Peyer's patch (tissue), 4 donors: ENCODE measurements at regions not wholly inside any gene's neighbourhood (a gene's known extent, or its start where the extent isn't known, plus 50 kb on each side); places are given as distances from the start of the nearest gene placed in this dataset.

Experiments used
- DNase-seq, 3 donors: peaks; one replicate each; pipeline ENCODE4 v3.0.0-alpha.2; 2017 to 2019
- H3K27ac ChIP-seq, 4 donors: fragments of 200-600 bp; sonication (generic); one replicate each; pipeline ENCODE4 v1.5.1; 2016 to 2019
- H3K27me3 ChIP-seq, 2 donors: fragments of 200-600 bp; sonication (generic); one replicate each; pipeline ENCODE4 v1.5.1; 2019
- H3K36me3 ChIP-seq, 3 donors: fragments of 200-600 bp; sonication (generic); one replicate each; pipeline ENCODE4 v1.5.1; 2016 to 2019
- H3K4me1 ChIP-seq, 4 donors: fragments of 200-600 bp; sonication (generic); one replicate each; pipeline ENCODE4 v1.5.1; 2016 to 2019
- H3K4me3 ChIP-seq, 4 donors: fragments of 200-600 bp; sonication (generic); 1 replicate in 3 of 4; 2 replicates in 1 of 4; pipeline ENCODE4 v1.5.1; 2016 to 2019; ENCODE audit warnings: mild to moderate bottlenecking in 1 of 4
- H3K9me3 ChIP-seq, 4 donors: fragments of 200-600 bp; sonication (generic); one replicate each; pipeline ENCODE4 v1.5.1; 2016 to 2019; ENCODE audit warnings: mild to moderate bottlenecking in 1 of 4
- CTCF ChIP-seq, 6 experiments: fragments of 450-650 bp in 4 of 6; fragments of 200-600 bp in 2 of 6; sonication (generic) in 1 of 6; IDR thresholded peaks; one replicate each; pipeline ENCODE4 v1.5.1; 2017 to 2019; ENCODE audit warnings: antibody characterized with exemption in 6 of 6, mild to moderate bottlenecking in 3 of 6, moderate library complexity in 1 of 6
- POLR2A ChIP-seq, 2 donors: fragments of 450-650 bp; IDR thresholded peaks; one replicate each; pipeline ENCODE4 v1.5.1; 2017; ENCODE audit warnings: antibody characterized with exemption in 2 of 2, mild to moderate bottlenecking in 2 of 2, moderate library complexity in 2 of 2

- no peaks in the 10 kb centered on the region for H3K4me1 ChIP-seq
- H3K27ac ChIP-seq: no peak overlapping the region
- H3K36me3 ChIP-seq: no peaks in the 10 kb centered on the region
- no peak for DNase-seq
- TF ChIP-seq POLR2A (IDR thresholded peaks at IDR 0.05) (no peak), CTCF (IDR thresholded peaks at IDR 0.05) (no peak)
- H3K9me3 ChIP-seq: no peaks in the 10 kb centered on the region
- H3K4me3 ChIP-seq: no peak overlapping the region
- H3K27me3 ChIP-seq: no peaks in the 10 kb centered on the region
These were observed 151.7 kb upstream of the MIR17HG start for GRCh38 chr13:91195789-91196188.

GRCh38 chr13:91196958-91197357 lies 150.5 kb upstream of the MIR17HG start:
- Histone ChIP-seq H3K27me3 (no peaks in the 10 kb centered on the region), H3K4me3 (no peak overlapping the region), H3K36me3 (no peaks in the 10 kb centered on the region), H3K4me1 (no peaks in the 10 kb centered on the region), H3K27ac (no peak overlapping the region), H3K9me3 (no peaks in the 10 kb centered on the region)
- no peak for DNase-seq
- TF ChIP-seq CTCF (IDR thresholded peaks at IDR 0.05) (no peak), POLR2A (IDR thresholded peaks at IDR 0.05) (no peak)

GRCh38 chr13:91199866-91200265 lies 147.6 kb upstream of the MIR17HG start:
- Histone ChIP-seq H3K36me3 (no peaks in the 10 kb centered on the region), H3K4me1 (no peaks in the 10 kb centered on the region), H3K4me3 (no peak overlapping the region), H3K27ac (no peak overlapping the region), H3K27me3 (no peaks in the 10 kb centered on the region), H3K9me3 (no peaks in the 10 kb centered on the region)
- no peak for TF ChIP-seq CTCF (IDR thresholded peaks at IDR 0.05)
- TF ChIP-seq POLR2A (IDR thresholded peaks at IDR 0.05): no peak
- no peak for DNase-seq

- no peaks in the 10 kb centered on the region for H3K27me3 ChIP-seq
- no peak overlapping the region for H3K27ac ChIP-seq
- no peaks in the 10 kb centered on the region for H3K9me3 ChIP-seq
- no peak overlapping the region for H3K4me3 ChIP-seq
- H3K36me3 ChIP-seq: no peaks in the 10 kb centered on the region
- DNase-seq: no peak
- TF ChIP-seq POLR2A (IDR thresholded peaks at IDR 0.05) (no peak), CTCF (IDR thresholded peaks at IDR 0.05) (no peak)
- H3K4me1 ChIP-seq: no peaks in the 10 kb centered on the region
These were observed 147.0 kb upstream of the MIR17HG start for GRCh38 chr13:91200486-91200885.

- Histone ChIP-seq H3K27ac (no peak overlapping the region), H3K9me3 (no peaks in the 10 kb centered on the region), H3K27me3 (no peaks in the 10 kb centered on the region), H3K36me3 (no peaks in the 10 kb centered on the region), H3K4me1 (no peaks in the 10 kb centered on the region), H3K4me3 (no peak overlapping the region)
- no peak for DNase-seq
- TF ChIP-seq POLR2A (IDR thresholded peaks at IDR 0.05): no peak
- TF ChIP-seq CTCF (IDR thresholded peaks at IDR 0.05): no peak
These were observed 144.1 kb upstream of the MIR17HG start for GRCh38 chr13:91203430-91203829.

- no peak for DNase-seq
- Histone ChIP-seq H3K27ac (no peak overlapping the region), H3K4me1 (no peaks in the 10 kb centered on the region), H3K27me3 (no peaks in the 10 kb centered on the region), H3K9me3 (no peaks in the 10 kb centered on the region), H3K4me3 (no peak overlapping the region), H3K36me3 (no peaks in the 10 kb centered on the region)
- no peak for TF ChIP-seq POLR2A (IDR thresholded peaks at IDR 0.05)
- TF ChIP-seq CTCF (IDR thresholded peaks at IDR 0.05): no peak
These were observed 140.2 kb upstream of the MIR17HG start for GRCh38 chr13:91207261-91207660.
